KMS-11 (cell line): ENCODE measurements at regions not wholly inside any gene's neighbourhood (a gene's known extent, or its start where the extent isn't known, plus 50 kb on each side); places are given as distances from the start of the nearest gene placed in this dataset.

Experiments
- H2AFZ ChIP-seq: fragments of 200-600 bp; sonication (generic); 2 replicates; pipeline ENCODE4 v1.6.1; 2016; ENCODE audit warnings: antibody characterized with exemption, mixed run types, low read depth
- H3K27ac ChIP-seq: fragments of 200-600 bp; sonication (generic); 2 replicates; pipeline ENCODE4 v1.6.1; 2016; ENCODE audit warnings: mild to moderate bottlenecking, mixed run types
- H3K27me3 ChIP-seq: fragments of 200-600 bp; sonication (generic); 2 replicates; pipeline ENCODE4 v1.6.1; 2017; ENCODE audit warnings: mild to moderate bottlenecking, low read depth, mixed run types, moderate library complexity; ENCODE audit not compliant: insufficient read depth
- H3K36me3 ChIP-seq: fragments of 200-600 bp; sonication (generic); 2 replicates; pipeline ENCODE4 v1.6.1; 2017; ENCODE audit warnings: mild to moderate bottlenecking, mixed run types; ENCODE audit not compliant: insufficient read depth
- H3K4me1 ChIP-seq: fragments of 200-600 bp; sonication (generic); 2 replicates; pipeline ENCODE4 v1.6.1; 2016; ENCODE audit warnings: mild to moderate bottlenecking, low read depth, mixed run types; ENCODE audit not compliant: poor library complexity, severe bottlenecking
- H3K4me2 ChIP-seq: fragments of 200-600 bp; sonication (generic); 2 replicates; pipeline ENCODE4 v1.7.0; 2016; ENCODE audit warnings: mild to moderate bottlenecking, mixed run types
- H3K4me3 ChIP-seq: fragments of 200-600 bp; sonication (generic); IDR thresholded peaks from 2 replicates; pipeline ENCODE4 v1.6.1; 2017; ENCODE audit warnings: low read depth, low read length, mixed read lengths; ENCODE audit not compliant: insufficient read depth
- H3K79me2 ChIP-seq: fragments of 200-600 bp; sonication (generic); 2 replicates; pipeline ENCODE4 v1.6.1; 2016; ENCODE audit warnings: low read depth, mixed run types; ENCODE audit not compliant: insufficient read depth
- H3K9ac ChIP-seq: fragments of 200-600 bp; sonication (generic); 2 replicates; pipeline ENCODE4 v1.6.1; 2016; ENCODE audit warnings: mild to moderate bottlenecking, mixed run types
- H4K20me1 ChIP-seq: fragments of 200-600 bp; sonication (generic); 2 replicates; pipeline ENCODE4 v1.6.1; 2016; ENCODE audit warnings: mild to moderate bottlenecking, mixed run types; ENCODE audit not compliant: insufficient read depth
- CTCF ChIP-seq: fragments of 200-600 bp; sonication (generic); conservative IDR thresholded peaks from 2 replicates; pipeline ENCODE4 v1.6.1; 2017; ENCODE audit warnings: low read depth, mild to moderate bottlenecking, antibody characterized with exemption, low read length, moderate library complexity, mixed read lengths

- no peaks in the 10 kb centered on the region for H4K20me1 ChIP-seq
- no peaks in the 10 kb centered on the region for H3K36me3 ChIP-seq
- H3K4me1 ChIP-seq: no peaks in the 10 kb centered on the region
- H3K27me3 ChIP-seq: no peaks in the 10 kb centered on the region
- no peak overlapping the region for H3K9ac ChIP-seq
- no peak overlapping the region for H3K4me2 ChIP-seq
- TF ChIP-seq CTCF: no peak
- no peak overlapping the region for H3K27ac ChIP-seq
- no peaks in the 10 kb centered on the region for H3K79me2 ChIP-seq
- H2AFZ ChIP-seq: no peak overlapping the region
- no peak overlapping the region for H3K4me3 ChIP-seq
Measured at GRCh38 chr5:60125636-60126035, 232.1 kb upstream of the PDE4D start.

- Histone ChIP-seq H3K4me2 (no peak overlapping the region), H3K79me2 (no peaks in the 10 kb centered on the region), H3K4me1 (no peaks in the 10 kb centered on the region)
Measured at GRCh38 chr5:60102961-60103693, 209.6 kb upstream of the PDE4D start.

GRCh38 chr5:60101573-60101972, 208.0 kb upstream of the PDE4D start:
- Histone ChIP-seq H3K4me3 (no peak overlapping the region), H3K9ac (no peak overlapping the region), H3K36me3 (no peaks in the 10 kb centered on the region), H3K79me2 (no peaks in the 10 kb centered on the region), H3K27me3 (no peaks in the 10 kb centered on the region), H3K4me1 (no peaks in the 10 kb centered on the region), H4K20me1 (no peaks in the 10 kb centered on the region), H3K27ac (no peak overlapping the region), H2AFZ (no peak overlapping the region), H3K4me2 (no peak overlapping the region)
- no peak for TF ChIP-seq CTCF

More at GRCh38 chr5:60102961-60103693, 209.6 kb upstream of the PDE4D start:
- Histone ChIP-seq H3K27me3 (no peaks in the 10 kb centered on the region), H2AFZ (no peak overlapping the region), H3K4me3 (no peak overlapping the region), H3K36me3 (no peaks in the 10 kb centered on the region), H4K20me1 (no peaks in the 10 kb centered on the region), H3K27ac (no peak overlapping the region), H3K9ac (no peak overlapping the region)
- TF ChIP-seq CTCF: no peak

- no peak overlapping the region for H3K4me2 ChIP-seq
- no peak overlapping the region for H3K27ac ChIP-seq
- H2AFZ ChIP-seq: no peak overlapping the region
- no peaks in the 10 kb centered on the region for H3K27me3 ChIP-seq
- H3K36me3 ChIP-seq: no peaks in the 10 kb centered on the region
- H4K20me1 ChIP-seq: no peaks in the 10 kb centered on the region
- no peak overlapping the region for H3K4me3 ChIP-seq
- no peaks in the 10 kb centered on the region for H3K79me2 ChIP-seq
- no peak overlapping the region for H3K9ac ChIP-seq
- TF ChIP-seq CTCF: no peak
- no peaks in the 10 kb centered on the region for H3K4me1 ChIP-seq
Measured at GRCh38 chr5:60092671-60093422, 199.3 kb upstream of the PDE4D start.
